Transverse colon (tissue), 4 donors: ENCODE measurements at regions not wholly inside any gene's neighbourhood (a gene's known extent, or its start where the extent isn't known, plus 50 kb on each side); places are given as distances from the start of the nearest gene placed in this dataset.

ENCODE experiments used
- POLR2A ChIP-seq: fragments of 450-650 bp; IDR thresholded peaks from one replicate; pipeline ENCODE4 v1.6.1; 2016; ENCODE audit warnings: antibody characterized with exemption, mild to moderate bottlenecking, moderate library complexity
- POLR2AphosphoS5 ChIP-seq, 3 donors: sonication (generic); formaldehyde crosslinking; IDR thresholded peaks; one replicate each; pipeline ENCODE4 v1.6.1; 2016; ENCODE audit warnings: antibody characterized with exemption in 3 of 3
- TF ChIP-seq, protein P1 (sequence below), 5 experiments: fragments of 200-600 bp in 3 of 5; fragments of 450-650 bp in 2 of 5; sonication (generic) in 3 of 5; IDR thresholded peaks; 1 replicate in 2 of 5; 2 replicates in 3 of 5; pipeline ENCODE4 v1.5.1; 2016 to 2017; ENCODE audit warnings: antibody characterized with exemption in 5 of 5, inconsistent platforms in 3 of 5, mild to moderate bottlenecking in 2 of 5, moderate library complexity in 1 of 5

DNA sequence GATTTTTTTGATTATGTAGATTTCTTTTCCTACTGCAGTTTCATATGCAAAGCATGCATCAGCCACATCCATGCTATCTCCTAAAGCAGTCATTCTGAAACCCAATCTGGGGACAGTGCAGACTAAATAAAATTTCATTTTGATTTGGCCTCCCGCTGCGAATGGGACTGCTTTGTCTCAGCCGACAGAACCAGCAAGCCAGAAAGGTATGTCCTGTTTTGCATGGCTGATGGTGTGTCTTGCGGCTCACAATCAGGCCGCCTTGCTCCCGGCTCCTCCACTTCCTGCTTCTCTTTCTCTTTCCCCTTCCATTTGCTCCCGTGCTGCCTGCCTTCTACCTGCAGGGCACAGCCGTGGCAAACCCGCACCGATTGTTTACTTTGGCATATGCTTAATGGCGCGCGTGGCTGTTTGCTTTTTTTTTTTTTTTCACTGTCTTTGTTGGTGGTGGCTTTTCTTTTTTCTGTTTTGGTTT is 419.6 kb upstream of the POU3F3 start:
- no peak for TF ChIP-seq POLR2A
- no peak for TF ChIP-seq POLR2AphosphoS5 (IDR thresholded peaks at IDR 0.05)
- TF ChIP-seq, protein P1, sequence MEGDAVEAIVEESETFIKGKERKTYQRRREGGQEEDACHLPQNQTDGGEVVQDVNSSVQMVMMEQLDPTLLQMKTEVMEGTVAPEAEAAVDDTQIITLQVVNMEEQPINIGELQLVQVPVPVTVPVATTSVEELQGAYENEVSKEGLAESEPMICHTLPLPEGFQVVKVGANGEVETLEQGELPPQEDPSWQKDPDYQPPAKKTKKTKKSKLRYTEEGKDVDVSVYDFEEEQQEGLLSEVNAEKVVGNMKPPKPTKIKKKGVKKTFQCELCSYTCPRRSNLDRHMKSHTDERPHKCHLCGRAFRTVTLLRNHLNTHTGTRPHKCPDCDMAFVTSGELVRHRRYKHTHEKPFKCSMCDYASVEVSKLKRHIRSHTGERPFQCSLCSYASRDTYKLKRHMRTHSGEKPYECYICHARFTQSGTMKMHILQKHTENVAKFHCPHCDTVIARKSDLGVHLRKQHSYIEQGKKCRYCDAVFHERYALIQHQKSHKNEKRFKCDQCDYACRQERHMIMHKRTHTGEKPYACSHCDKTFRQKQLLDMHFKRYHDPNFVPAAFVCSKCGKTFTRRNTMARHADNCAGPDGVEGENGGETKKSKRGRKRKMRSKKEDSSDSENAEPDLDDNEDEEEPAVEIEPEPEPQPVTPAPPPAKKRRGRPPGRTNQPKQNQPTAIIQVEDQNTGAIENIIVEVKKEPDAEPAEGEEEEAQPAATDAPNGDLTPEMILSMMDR (IDR thresholded peaks at IDR 0.05) = no peak
